Endodermal cell (in vitro differentiated cells): ENCODE measurements at regions not wholly inside any gene's neighbourhood (a gene's known extent, or its start where the extent isn't known, plus 50 kb on each side); places are given as distances from the start of the nearest gene placed in this dataset.

Source experiments
- DNase-seq: peaks from one replicate; pipeline ENCODE4 v3.0.0-alpha.2; 2017
- H3K27ac ChIP-seq: 2 replicates; pipeline ENCODE4 v1.5.1; 2013; ENCODE audit warnings: mild to moderate bottlenecking, low read depth, low read length, moderate library complexity
- H3K27me3 ChIP-seq: 2 replicates; pipeline ENCODE4 v1.6.1; 2013; ENCODE audit warnings: mild to moderate bottlenecking, low read length, moderate library complexity; ENCODE audit not compliant: insufficient read depth, control insufficient read depth, poor library complexity, severe bottlenecking
- H3K36me3 ChIP-seq: 2 replicates; pipeline ENCODE4 v1.7.0; 2013; ENCODE audit warnings: mild to moderate bottlenecking, low read length, moderate library complexity; ENCODE audit not compliant: control insufficient read depth, insufficient read depth
- H3K4me1 ChIP-seq: one replicate; pipeline ENCODE4 v1.7.0; 2013; ENCODE audit warnings: low read length; ENCODE audit not compliant: control insufficient read depth, insufficient read depth
- H3K4me3 ChIP-seq: 2 replicates; pipeline ENCODE4 v1.5.1; 2013; ENCODE audit warnings: mild to moderate bottlenecking, low read length, moderate library complexity
- H3K9ac ChIP-seq: 2 replicates; pipeline ENCODE4 v1.6.1; 2013; ENCODE audit warnings: mild to moderate bottlenecking, low read length, moderate library complexity; ENCODE audit not compliant: poor library complexity, severe bottlenecking; ENCODE audit errors: extremely low read depth
- H3K9me3 ChIP-seq: 2 replicates; pipeline ENCODE4 v1.6.1; 2013; ENCODE audit warnings: mild to moderate bottlenecking, low read length, moderate library complexity; ENCODE audit not compliant: control insufficient read depth
- H3K27ac Mint-ChIP-seq: 2 replicates; pipeline ENCODE4 v1.8.0; 2020; ENCODE audit warnings: mixed read lengths
- H3K27me3 Mint-ChIP-seq: 2 replicates; pipeline ENCODE4 v1.8.0; 2021; ENCODE audit warnings: mild to moderate bottlenecking, mixed read lengths; ENCODE audit not compliant: insufficient read depth
- H3K36me3 Mint-ChIP-seq: 2 replicates; pipeline ENCODE4 v1.8.0; 2020; ENCODE audit warnings: low read depth, mixed read lengths
- H3K4me1 Mint-ChIP-seq: 2 replicates; pipeline ENCODE4 v1.8.0; 2020; ENCODE audit warnings: mixed read lengths
- H3K4me3 Mint-ChIP-seq: 2 replicates; pipeline ENCODE4 v1.8.0; 2020; ENCODE audit warnings: mild to moderate bottlenecking, moderate library complexity, mixed read lengths
- H3K9me3 Mint-ChIP-seq: 2 replicates; pipeline ENCODE4 v1.8.0; 2020; ENCODE audit warnings: mild to moderate bottlenecking, mixed read lengths
- WGBS, 2 experiments: methylation state at CpG; one replicate each; pipeline versions ENCODE4 v1.1.5 to v1.1.7; 2013; ENCODE audit warnings: missing lambda C conversion rate in 2 of 2, mixed read lengths in 1 of 2; ENCODE audit not compliant: insufficient coverage in 1 of 2, insufficient read length in 1 of 2; 5-methylcytosine and 5-hydroxymethylcytosine counted together
- TF ChIP-seq, protein P1 (sequence below): fragments of 200-600 bp; sonication (generic); conservative IDR thresholded peaks from 2 replicates; pipeline ENCODE4 v1.5.0; 2021; ENCODE audit warnings: antibody characterized with exemption, mild to moderate bottlenecking

DNA sequence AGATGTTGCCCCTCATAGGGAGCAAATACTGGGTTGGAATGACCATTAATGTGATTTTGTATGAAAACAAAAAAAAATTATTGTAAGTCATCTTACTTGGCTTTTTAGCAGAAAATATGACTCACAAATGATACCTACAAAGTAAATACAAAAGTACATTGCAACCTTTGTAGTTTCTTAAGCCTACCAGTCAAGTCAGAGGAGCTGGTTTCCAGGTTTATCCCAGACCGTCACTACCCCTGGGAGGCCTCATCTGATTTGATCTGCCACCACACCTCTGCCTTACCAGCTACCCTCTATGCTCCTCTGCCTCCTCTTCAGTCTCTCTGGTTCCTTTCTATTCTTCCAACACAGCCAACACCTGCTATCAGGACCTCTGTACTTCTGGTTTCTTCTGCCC, 349.9 kb upstream of the CCNH start:
- H3K4me3 ChIP-seq, result no peak overlapping the region
- Mint-ChIP-seq H3K4me3 (no peak overlapping the region), H3K27me3 (peaks cover 3% of the 10 kb centered on the region), H3K27ac (no peak overlapping the region), H3K36me3 (no peaks in the 10 kb centered on the region), H3K9me3 (no peaks in the 10 kb centered on the region), H3K4me1 (peaks cover 13% of the 10 kb centered on the region)
- no peaks in the 10 kb centered on the region for H3K36me3 ChIP-seq
- no peak overlapping the region for H3K27ac ChIP-seq
- H3K9me3 ChIP-seq, result no peaks in the 10 kb centered on the region
- H3K27me3 ChIP-seq, result peaks cover 12% of the 10 kb centered on the region
- TF ChIP-seq, protein P1, sequence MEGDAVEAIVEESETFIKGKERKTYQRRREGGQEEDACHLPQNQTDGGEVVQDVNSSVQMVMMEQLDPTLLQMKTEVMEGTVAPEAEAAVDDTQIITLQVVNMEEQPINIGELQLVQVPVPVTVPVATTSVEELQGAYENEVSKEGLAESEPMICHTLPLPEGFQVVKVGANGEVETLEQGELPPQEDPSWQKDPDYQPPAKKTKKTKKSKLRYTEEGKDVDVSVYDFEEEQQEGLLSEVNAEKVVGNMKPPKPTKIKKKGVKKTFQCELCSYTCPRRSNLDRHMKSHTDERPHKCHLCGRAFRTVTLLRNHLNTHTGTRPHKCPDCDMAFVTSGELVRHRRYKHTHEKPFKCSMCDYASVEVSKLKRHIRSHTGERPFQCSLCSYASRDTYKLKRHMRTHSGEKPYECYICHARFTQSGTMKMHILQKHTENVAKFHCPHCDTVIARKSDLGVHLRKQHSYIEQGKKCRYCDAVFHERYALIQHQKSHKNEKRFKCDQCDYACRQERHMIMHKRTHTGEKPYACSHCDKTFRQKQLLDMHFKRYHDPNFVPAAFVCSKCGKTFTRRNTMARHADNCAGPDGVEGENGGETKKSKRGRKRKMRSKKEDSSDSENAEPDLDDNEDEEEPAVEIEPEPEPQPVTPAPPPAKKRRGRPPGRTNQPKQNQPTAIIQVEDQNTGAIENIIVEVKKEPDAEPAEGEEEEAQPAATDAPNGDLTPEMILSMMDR, result no peak
- H3K4me1 ChIP-seq, result no peaks in the 10 kb centered on the region
- no peak overlapping the region for H3K9ac ChIP-seq
- 88 to 100% methylated on average over 1 of the region's 1 CpG for WGBS, 2 experiments
- DNase-seq, result no peak

DNA sequence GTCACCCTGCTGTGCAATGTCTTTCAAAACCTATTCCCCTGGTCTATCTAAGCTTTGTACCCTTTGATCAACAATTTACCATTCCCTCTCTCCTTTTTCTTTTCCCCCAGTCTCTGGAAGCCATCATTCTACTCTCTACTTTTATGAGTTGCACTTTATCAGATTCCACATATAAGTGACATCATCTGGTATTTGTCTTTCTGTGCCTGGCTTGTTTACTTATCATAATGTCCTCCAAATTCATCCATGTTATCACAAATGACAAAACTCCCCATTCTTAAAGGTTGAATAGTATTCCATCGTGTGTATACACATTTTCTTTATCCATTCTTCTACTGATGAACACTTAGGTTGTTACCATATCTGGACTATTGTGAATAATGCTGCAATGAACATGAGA, 344.2 kb upstream of the CCNH start:
- Mint-ChIP-seq H3K27ac (no peak overlapping the region), H3K9me3 (no peaks in the 10 kb centered on the region), H3K4me1 (peaks cover 17% of the 10 kb centered on the region), H3K4me3 (no peak overlapping the region), H3K27me3 (peaks cover 23% of the 10 kb centered on the region), H3K36me3 (no peaks in the 10 kb centered on the region)
- Histone ChIP-seq H3K9me3 (no peaks in the 10 kb centered on the region), H3K4me1 (peaks cover 7% of the 10 kb centered on the region), H3K27ac (no peak overlapping the region), H3K9ac (no peak overlapping the region), H3K36me3 (no peaks in the 10 kb centered on the region), H3K27me3 (peaks cover 35% of the 10 kb centered on the region), H3K4me3 (no peak overlapping the region)
- TF ChIP-seq, protein P1, result no peak
- WGBS, 2 experiments, result 85% methylated on average over 1 of the region's 1 CpG; no CpG with 5 or more reads in 1 of the 2 experiments
- DNase-seq, result no peak

DNA sequence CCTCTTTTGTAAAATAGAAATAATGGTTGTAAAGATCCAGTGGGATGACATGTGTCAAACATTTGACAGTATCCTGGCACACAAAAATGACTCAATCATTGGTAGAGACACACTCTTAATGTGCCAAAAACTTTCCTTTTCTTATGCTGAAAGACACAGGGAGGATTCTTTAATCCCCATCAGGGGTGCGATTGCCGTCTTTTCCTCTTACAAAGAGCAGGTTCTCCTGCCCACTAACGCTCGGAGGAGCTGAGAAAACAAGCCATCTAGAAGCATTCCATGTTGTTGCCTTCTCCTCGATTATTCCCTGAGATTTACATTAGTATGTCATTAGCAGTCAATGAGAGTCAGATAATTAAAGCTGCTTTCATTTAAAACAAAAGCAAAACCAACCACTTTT, 342.6 kb upstream of the CCNH start:
- Mint-ChIP-seq H3K27ac (no peak overlapping the region), H3K4me1 (peaks cover 17% of the 10 kb centered on the region), H3K27me3 (peaks cover 25% of the 10 kb centered on the region), H3K36me3 (no peaks in the 10 kb centered on the region), H3K9me3 (no peaks in the 10 kb centered on the region), H3K4me3 (no peak overlapping the region)
- peak; percentile 85 for DNase-seq
- Histone ChIP-seq H3K36me3 (no peaks in the 10 kb centered on the region), H3K27ac (no peak overlapping the region), H3K9me3 (no peaks in the 10 kb centered on the region), H3K4me3 (no peak overlapping the region), H3K9ac (no peak overlapping the region), H3K27me3 (peaks cover 44% of the 10 kb centered on the region), H3K4me1 (peaks cover 7% of the 10 kb centered on the region)
- TF ChIP-seq, protein P1, result no peak
- WGBS, 2 experiments, result 12% methylated on average over 5 of the region's 5 CpGs; no CpG with 5 or more reads in 1 of the 2 experiments
